Neural cell (in vitro differentiated cells): ENCODE measurements at regions not wholly inside any gene's neighbourhood (a gene's known extent, or its start where the extent isn't known, plus 50 kb on each side); places are given as distances from the start of the nearest gene placed in this dataset.

Experiments used
- H2AFZ ChIP-seq: fragments of 200-600, 300-800 bp; sonication (generic), shearing (Covaris generic); 2 replicates; pipeline ENCODE4 v1.6.0; 2014; ENCODE audit warnings: low read depth, mild to moderate bottlenecking, antibody characterized with exemption, low read length, moderate library complexity
- H3F3A ChIP-seq: fragments of 200-600 bp; shearing (Covaris generic); 2 replicates; pipeline ENCODE4 v1.6.1; 2016; ENCODE audit warnings: mild to moderate bottlenecking, moderate library complexity, mixed read lengths, antibody characterized with exemption, low read length; ENCODE audit not compliant: insufficient read depth, poor library complexity, severe bottlenecking
- H3K27ac ChIP-seq: fragments of 200-600, 300-800 bp; sonication (generic), shearing (Covaris generic); 2 replicates; pipeline ENCODE4 v1.5.1; 2014; ENCODE audit warnings: mild to moderate bottlenecking, low read length, moderate library complexity
- H3K27me3 ChIP-seq: fragments of 300-800, 200-600 bp; sonication (generic), shearing (Covaris generic); 2 replicates; pipeline ENCODE4 v1.6.0; 2014; ENCODE audit warnings: mild to moderate bottlenecking, low read depth, low read length, moderate library complexity; ENCODE audit not compliant: insufficient read depth
- H3K36me3 ChIP-seq: fragments of 300-800, 200-600 bp; sonication (generic), shearing (Covaris generic); 2 replicates; pipeline ENCODE4 v1.5.1; 2014; ENCODE audit warnings: mild to moderate bottlenecking, antibody characterized with exemption, low read length, moderate library complexity; ENCODE audit not compliant: insufficient read depth
- H3K4me2 ChIP-seq: fragments of 300-800, 200-600 bp; sonication (generic), shearing (Covaris generic); 2 replicates; pipeline ENCODE4 v1.6.0; 2014; ENCODE audit warnings: mild to moderate bottlenecking, low read length
- H3K4me3 ChIP-seq: fragments of 300-800, 200-600 bp; sonication (generic), shearing (Covaris generic); 2 replicates; pipeline ENCODE4 v1.5.1; 2014; ENCODE audit warnings: mild to moderate bottlenecking, low read length, moderate library complexity
- H3K79me2 ChIP-seq: fragments of 200-600 bp; shearing (Covaris generic); replicated peaks from 2 replicates; pipeline ENCODE4 v1.6.0; 2014; ENCODE audit warnings: mild to moderate bottlenecking, low read length, moderate library complexity; ENCODE audit not compliant: insufficient read depth
- H3K9ac ChIP-seq: fragments of 300-800, 200-600 bp; sonication (generic), shearing (Covaris generic); 2 replicates; pipeline ENCODE4 v1.6.1; 2016; ENCODE audit warnings: mild to moderate bottlenecking, low read length, mixed read lengths
- H3K9me2 ChIP-seq: fragments of 200-600 bp; shearing (Covaris generic); 2 replicates; pipeline ENCODE4 v1.6.1; 2016; ENCODE audit warnings: mild to moderate bottlenecking, low read length, mixed read lengths; ENCODE audit not compliant: insufficient read depth
- H3K9me3 ChIP-seq: fragments of 200-600, 300-800 bp; sonication (generic), shearing (Covaris generic); 2 replicates; pipeline ENCODE4 v1.6.1; 2016; ENCODE audit warnings: mild to moderate bottlenecking, mixed run types, low read length, moderate library complexity, mixed read lengths
- H4K20me1 ChIP-seq: fragments of 200-600 bp; shearing (Covaris generic); 2 replicates; pipeline ENCODE4 v1.6.1; 2016; ENCODE audit warnings: mild to moderate bottlenecking, mixed run types; ENCODE audit not compliant: insufficient read depth
- EP300 ChIP-seq: fragments of 450-650 bp; conservative IDR thresholded peaks from 2 replicates; pipeline ENCODE4 v1.6.1; 2014; ENCODE audit warnings: antibody characterized with exemption, mild to moderate bottlenecking, moderate library complexity; ENCODE audit not compliant: poor library complexity, severe bottlenecking
- EZH2 ChIP-seq: fragments of 200-600, 300-800 bp; shearing (Covaris generic), sonication (generic); IDR thresholded peaks from 2 replicates; pipeline ENCODE4 v1.6.1; 2014; ENCODE audit warnings: antibody characterized with exemption, low read length, borderline replicate concordance, mild to moderate bottlenecking; ENCODE audit not compliant: insufficient read depth, poor library complexity, severe bottlenecking
- MXI1 ChIP-seq: fragments of 450-650 bp; conservative IDR thresholded peaks from 2 replicates; pipeline ENCODE4 v1.6.1; 2014; ENCODE audit warnings: antibody characterized with exemption, mild to moderate bottlenecking; ENCODE audit not compliant: poor library complexity, severe bottlenecking
- POLR2AphosphoS5 ChIP-seq: IDR thresholded peaks from 2 replicates; pipeline ENCODE4 v1.6.1; 2012
- RAD21 ChIP-seq: fragments of 450-650 bp; conservative IDR thresholded peaks from 2 replicates; pipeline ENCODE4 v1.6.1; 2014; ENCODE audit warnings: antibody characterized with exemption, mild to moderate bottlenecking, moderate library complexity
- SMC3 ChIP-seq: fragments of 450-650 bp; conservative IDR thresholded peaks from 2 replicates; pipeline ENCODE4 v1.6.1; 2014; ENCODE audit warnings: antibody characterized with exemption, mild to moderate bottlenecking, moderate library complexity; ENCODE audit not compliant: poor library complexity
- TAF1 ChIP-seq: IDR thresholded peaks from 2 replicates; pipeline ENCODE4 v1.6.1; 2012; ENCODE audit warnings: low read depth
- TF ChIP-seq, protein P1 (sequence below): fragments of 450-650 bp; IDR thresholded peaks from 2 replicates; pipeline ENCODE4 v1.5.1; 2014; ENCODE audit warnings: antibody characterized with exemption, mild to moderate bottlenecking, moderate library complexity; ENCODE audit not compliant: poor library complexity, severe bottlenecking
- TF ChIP-seq, protein P2 (sequence below): IDR thresholded peaks from 2 replicates; pipeline ENCODE4 v1.6.1; 2012; ENCODE audit warnings: borderline replicate concordance

DNA sequence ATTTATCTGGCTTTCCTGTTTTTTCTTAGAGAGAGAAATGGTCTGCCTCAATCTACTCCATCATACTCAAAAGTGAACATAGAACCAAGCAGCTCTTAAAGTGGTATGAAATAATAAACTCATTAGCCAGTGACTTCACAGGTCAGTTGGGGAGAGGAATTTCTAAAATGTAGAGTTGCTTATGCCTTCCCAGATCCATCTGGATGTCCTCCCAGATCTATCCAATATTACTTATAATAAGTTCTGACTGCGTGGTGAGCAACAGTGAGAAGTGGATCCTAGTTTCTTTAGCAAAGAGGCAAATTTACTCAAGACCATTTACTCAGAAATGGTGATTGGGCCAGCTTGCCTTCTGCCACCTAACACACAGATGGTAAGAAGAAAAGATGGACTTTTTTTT is 748.0 kb downstream of the PCDH18 start:
- no peaks in the 10 kb centered on the region for H3F3A ChIP-seq
- no peaks in the 10 kb centered on the region for H3K9me2 ChIP-seq
- no peak overlapping the region for H3K4me2 ChIP-seq
- no peak overlapping the region for H3K27ac ChIP-seq
- H3K27me3 ChIP-seq, result no peaks in the 10 kb centered on the region
- H3K9me3 ChIP-seq, result no peaks in the 10 kb centered on the region
- H3K36me3 ChIP-seq, result no peaks in the 10 kb centered on the region
- H3K9ac ChIP-seq, result no peak overlapping the region
- no peaks in the 10 kb centered on the region for H4K20me1 ChIP-seq
- no peak for TF ChIP-seq EZH2
- TF ChIP-seq, protein P1, sequence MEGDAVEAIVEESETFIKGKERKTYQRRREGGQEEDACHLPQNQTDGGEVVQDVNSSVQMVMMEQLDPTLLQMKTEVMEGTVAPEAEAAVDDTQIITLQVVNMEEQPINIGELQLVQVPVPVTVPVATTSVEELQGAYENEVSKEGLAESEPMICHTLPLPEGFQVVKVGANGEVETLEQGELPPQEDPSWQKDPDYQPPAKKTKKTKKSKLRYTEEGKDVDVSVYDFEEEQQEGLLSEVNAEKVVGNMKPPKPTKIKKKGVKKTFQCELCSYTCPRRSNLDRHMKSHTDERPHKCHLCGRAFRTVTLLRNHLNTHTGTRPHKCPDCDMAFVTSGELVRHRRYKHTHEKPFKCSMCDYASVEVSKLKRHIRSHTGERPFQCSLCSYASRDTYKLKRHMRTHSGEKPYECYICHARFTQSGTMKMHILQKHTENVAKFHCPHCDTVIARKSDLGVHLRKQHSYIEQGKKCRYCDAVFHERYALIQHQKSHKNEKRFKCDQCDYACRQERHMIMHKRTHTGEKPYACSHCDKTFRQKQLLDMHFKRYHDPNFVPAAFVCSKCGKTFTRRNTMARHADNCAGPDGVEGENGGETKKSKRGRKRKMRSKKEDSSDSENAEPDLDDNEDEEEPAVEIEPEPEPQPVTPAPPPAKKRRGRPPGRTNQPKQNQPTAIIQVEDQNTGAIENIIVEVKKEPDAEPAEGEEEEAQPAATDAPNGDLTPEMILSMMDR, result no peak
- TF ChIP-seq MXI1, result no peak
- no peak for TF ChIP-seq RAD21
- TF ChIP-seq EP300, result no peak
- no peak for TF ChIP-seq SMC3
- TF ChIP-seq POLR2AphosphoS5, result no peak
- TF ChIP-seq, protein P2, sequence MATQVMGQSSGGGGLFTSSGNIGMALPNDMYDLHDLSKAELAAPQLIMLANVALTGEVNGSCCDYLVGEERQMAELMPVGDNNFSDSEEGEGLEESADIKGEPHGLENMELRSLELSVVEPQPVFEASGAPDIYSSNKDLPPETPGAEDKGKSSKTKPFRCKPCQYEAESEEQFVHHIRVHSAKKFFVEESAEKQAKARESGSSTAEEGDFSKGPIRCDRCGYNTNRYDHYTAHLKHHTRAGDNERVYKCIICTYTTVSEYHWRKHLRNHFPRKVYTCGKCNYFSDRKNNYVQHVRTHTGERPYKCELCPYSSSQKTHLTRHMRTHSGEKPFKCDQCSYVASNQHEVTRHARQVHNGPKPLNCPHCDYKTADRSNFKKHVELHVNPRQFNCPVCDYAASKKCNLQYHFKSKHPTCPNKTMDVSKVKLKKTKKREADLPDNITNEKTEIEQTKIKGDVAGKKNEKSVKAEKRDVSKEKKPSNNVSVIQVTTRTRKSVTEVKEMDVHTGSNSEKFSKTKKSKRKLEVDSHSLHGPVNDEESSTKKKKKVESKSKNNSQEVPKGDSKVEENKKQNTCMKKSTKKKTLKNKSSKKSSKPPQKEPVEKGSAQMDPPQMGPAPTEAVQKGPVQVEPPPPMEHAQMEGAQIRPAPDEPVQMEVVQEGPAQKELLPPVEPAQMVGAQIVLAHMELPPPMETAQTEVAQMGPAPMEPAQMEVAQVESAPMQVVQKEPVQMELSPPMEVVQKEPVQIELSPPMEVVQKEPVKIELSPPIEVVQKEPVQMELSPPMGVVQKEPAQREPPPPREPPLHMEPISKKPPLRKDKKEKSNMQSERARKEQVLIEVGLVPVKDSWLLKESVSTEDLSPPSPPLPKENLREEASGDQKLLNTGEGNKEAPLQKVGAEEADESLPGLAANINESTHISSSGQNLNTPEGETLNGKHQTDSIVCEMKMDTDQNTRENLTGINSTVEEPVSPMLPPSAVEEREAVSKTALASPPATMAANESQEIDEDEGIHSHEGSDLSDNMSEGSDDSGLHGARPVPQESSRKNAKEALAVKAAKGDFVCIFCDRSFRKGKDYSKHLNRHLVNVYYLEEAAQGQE, result no peak
- no peak for TF ChIP-seq TAF1
- H3K79me2 ChIP-seq, result no peaks in the 10 kb centered on the region
- no peak overlapping the region for H2AFZ ChIP-seq
- H3K4me3 ChIP-seq, result no peak overlapping the region

DNA sequence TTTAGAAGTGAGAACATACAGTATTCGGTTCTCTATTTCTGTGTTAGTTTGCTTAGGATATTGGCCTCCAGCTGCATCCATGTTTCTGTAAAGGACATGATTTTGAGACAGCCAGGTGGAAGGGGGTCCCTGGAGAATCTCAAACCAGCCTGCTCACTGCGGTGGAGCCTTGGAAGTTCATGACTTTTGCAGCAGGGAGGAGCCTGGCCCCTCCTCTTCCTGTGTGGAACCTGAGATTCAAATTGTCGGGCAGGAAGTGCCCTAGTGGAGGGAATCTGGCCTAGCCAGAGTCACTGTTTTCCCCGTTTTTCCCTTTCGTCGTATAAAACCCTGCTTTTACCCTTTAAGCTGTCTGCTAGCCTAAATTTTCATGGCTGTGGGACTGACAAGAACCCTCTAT is 762.6 kb downstream of the PCDH18 start:
- TF ChIP-seq TAF1 (no peak), EZH2 (no peak), RAD21 (no peak), SMC3 (no peak), POLR2AphosphoS5 (no peak)
- TF ChIP-seq, protein P1, result no peak
- TF ChIP-seq, protein P2, result no peak
- Histone ChIP-seq H3K4me2 (no peak overlapping the region), H3K79me2 (no peaks in the 10 kb centered on the region), H3K4me3 (no peak overlapping the region), H2AFZ (no peak overlapping the region), H3K9me3 (no peaks in the 10 kb centered on the region), H3F3A (no peaks in the 10 kb centered on the region), H4K20me1 (no peaks in the 10 kb centered on the region), H3K36me3 (no peaks in the 10 kb centered on the region), H3K9ac (no peak overlapping the region), H3K9me2 (no peaks in the 10 kb centered on the region), H3K27me3 (no peaks in the 10 kb centered on the region), H3K27ac (peak overlapping the region; percentile 60)
